ENCODE measurements at regions not wholly inside any gene's neighbourhood (a gene's known extent, or its start where the extent isn't known, plus 50 kb on each side); places are given as distances from the start of the nearest gene placed in this dataset.

GRCh38 chr2:10985901-10986535, 74.3 kb downstream of the KCNF1 start:
- intact Hi-C loops (cut with DNase I): no loop called here
- H3K27ac ChIP-seq: peak overlapping the region; percentile 55
- no peak for TF ChIP-seq CTCF (IDR thresholded peaks at IDR 0.05)
- DNase-seq (no peak), ATAC-seq (no peak)
- H3K27me3 ChIP-seq: no peaks in the 10 kb centered on the region
- H3K36me3 ChIP-seq: no peaks in the 10 kb centered on the region
- H3K9me3 ChIP-seq: no peaks in the 10 kb centered on the region
- H3K4me3 ChIP-seq: no peak overlapping the region
- peaks cover 4% of the 10 kb centered on the region for H3K4me1 ChIP-seq

DNA sequence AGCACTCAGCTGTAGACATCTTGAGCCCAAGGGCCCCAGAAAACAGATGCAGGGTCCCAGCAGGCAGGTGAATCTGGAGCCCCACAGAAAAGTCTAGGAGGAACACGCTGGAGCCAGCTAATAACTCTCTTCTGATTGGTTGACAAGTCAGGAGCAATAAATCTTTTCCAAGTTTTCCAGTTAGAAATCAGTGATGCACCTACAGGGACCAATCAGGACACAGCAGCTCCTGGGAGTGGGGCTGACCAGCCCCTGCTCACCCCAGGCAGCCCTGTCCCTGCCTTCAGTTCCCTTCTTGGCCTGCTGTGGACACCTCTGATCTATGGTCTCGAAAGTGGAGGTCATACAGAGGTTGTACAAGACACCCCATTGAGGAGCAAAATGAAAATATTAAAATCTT, 75.7 kb downstream of the KCNF1 start:
- DNase-seq: no peak
- H3K36me3 ChIP-seq: no peaks in the 10 kb centered on the region
- intact Hi-C loops (cut with DNase I): no loop called here
- peaks cover 4% of the 10 kb centered on the region for H3K4me1 ChIP-seq
- H3K9me3 ChIP-seq: no peaks in the 10 kb centered on the region
- no peak for TF ChIP-seq CTCF (IDR thresholded peaks at IDR 0.05)
- no peak overlapping the region for H3K4me3 ChIP-seq
- no peak for ATAC-seq
- no peak overlapping the region for H3K27ac ChIP-seq
- no peaks in the 10 kb centered on the region for H3K27me3 ChIP-seq

DNA sequence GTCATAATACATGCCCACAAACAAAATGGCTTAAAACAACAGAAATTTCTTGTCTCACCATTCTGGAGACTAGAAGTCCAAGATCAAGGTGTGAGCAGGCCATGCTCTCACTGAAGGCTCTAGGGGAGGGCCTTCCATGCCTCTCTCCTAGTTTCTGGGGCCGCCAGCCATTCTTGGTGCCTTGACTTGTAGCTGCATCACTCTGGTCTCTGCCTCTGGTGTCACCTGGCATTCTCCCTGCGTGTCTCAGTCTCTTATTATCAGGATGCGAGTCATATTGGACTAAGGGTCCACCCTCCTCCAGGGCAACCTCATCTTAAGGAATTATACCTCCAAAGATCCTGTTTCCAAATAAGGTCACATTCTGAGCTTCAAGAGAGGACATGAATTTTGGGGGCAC, 76.1 kb downstream of the KCNF1 start:
- intact Hi-C loops (cut with DNase I): no loop called here
- no peak for TF ChIP-seq CTCF (IDR thresholded peaks at IDR 0.05)
- no peaks in the 10 kb centered on the region for H3K36me3 ChIP-seq
- DNase-seq (no peak), ATAC-seq (no peak)
- H3K27ac ChIP-seq: no peak overlapping the region
- H3K4me3 ChIP-seq: no peak overlapping the region
- no peaks in the 10 kb centered on the region for H3K27me3 ChIP-seq
- H3K4me1 ChIP-seq: peaks cover 4% of the 10 kb centered on the region
- no peaks in the 10 kb centered on the region for H3K9me3 ChIP-seq

- ATAC-seq (no peak), DNase-seq (peak; percentile 21)
- no peaks in the 10 kb centered on the region for H3K9me3 ChIP-seq
- H3K4me3 ChIP-seq: no peak overlapping the region
- H3K27me3 ChIP-seq: no peaks in the 10 kb centered on the region
- H3K4me1 ChIP-seq: peaks cover 4% of the 10 kb centered on the region
- intact Hi-C loops (cut with DNase I): no loop called here
- TF ChIP-seq CTCF (IDR thresholded peaks at IDR 0.05): no peak
- H3K27ac ChIP-seq: no peak overlapping the region
- no peaks in the 10 kb centered on the region for H3K36me3 ChIP-seq
Measured at GRCh38 chr2:10989151-10989550, 77.4 kb downstream of the KCNF1 start.

GRCh38 chr2:10989782-10990181, 78.0 kb downstream of the KCNF1 start:
- Histone ChIP-seq H3K27ac (no peak overlapping the region), H3K4me3 (no peak overlapping the region), H3K9me3 (no peaks in the 10 kb centered on the region), H3K27me3 (no peaks in the 10 kb centered on the region), H3K36me3 (no peaks in the 10 kb centered on the region), H3K4me1 (peaks cover 3% of the 10 kb centered on the region)
- intact Hi-C loops (cut with DNase I): no loop called here
- no peak for ATAC-seq
- no peak for DNase-seq
- TF ChIP-seq CTCF (IDR thresholded peaks at IDR 0.05): no peak

All from upper lobe of right lung (tissue), 1 donor.